Stimulated activated naive CD4-positive, alpha-beta T cell treated with Interleukin-2 at 50 U/mL for 16 hours (primary cell): ENCODE measurements at regions not wholly inside any gene's neighbourhood (a gene's known extent, or its start where the extent isn't known, plus 50 kb on each side); places are given as distances from the start of the nearest gene placed in this dataset.
"Not testable (repeated sequence)": the region's sequence is repeated elsewhere in the genome, so short reads cannot be mapped to it uniquely, and the experiment has no call there.

Source experiments
- DNase-seq: peaks from one replicate; lab custom pipeline; 2025; lab: John Stamatoyannopoulos, UW

DNA sequence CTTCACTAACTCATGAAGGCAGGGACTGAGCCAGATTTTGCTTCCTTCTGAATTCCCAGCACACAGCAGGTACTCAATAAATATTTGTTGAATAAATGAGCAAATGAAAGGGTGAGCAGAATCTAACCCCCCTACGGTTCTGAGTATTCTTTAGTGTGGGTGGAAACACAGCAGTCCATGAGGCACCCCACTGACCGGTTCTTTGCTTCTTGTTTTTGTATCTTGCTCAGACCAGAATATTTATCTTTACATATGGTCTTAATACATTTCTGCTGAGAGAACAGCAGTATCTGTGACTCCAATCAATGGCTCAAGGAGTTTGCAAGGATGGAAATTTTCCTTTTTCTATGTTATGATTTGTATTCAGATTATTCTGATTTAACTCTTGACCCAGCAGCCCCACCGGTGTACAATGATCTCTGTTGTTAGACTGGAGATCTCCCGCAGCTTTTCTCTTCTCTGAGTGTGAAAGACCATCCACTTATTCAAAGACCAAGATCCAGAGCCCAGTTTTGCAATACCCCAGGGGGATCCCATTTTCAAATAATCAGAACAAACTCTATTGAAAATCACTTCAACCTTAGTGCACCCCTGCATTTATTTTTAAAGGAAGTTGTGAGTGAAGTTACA is 506.5 kb upstream of the TNP1 start:
- DNase-seq = no peak

DNA sequence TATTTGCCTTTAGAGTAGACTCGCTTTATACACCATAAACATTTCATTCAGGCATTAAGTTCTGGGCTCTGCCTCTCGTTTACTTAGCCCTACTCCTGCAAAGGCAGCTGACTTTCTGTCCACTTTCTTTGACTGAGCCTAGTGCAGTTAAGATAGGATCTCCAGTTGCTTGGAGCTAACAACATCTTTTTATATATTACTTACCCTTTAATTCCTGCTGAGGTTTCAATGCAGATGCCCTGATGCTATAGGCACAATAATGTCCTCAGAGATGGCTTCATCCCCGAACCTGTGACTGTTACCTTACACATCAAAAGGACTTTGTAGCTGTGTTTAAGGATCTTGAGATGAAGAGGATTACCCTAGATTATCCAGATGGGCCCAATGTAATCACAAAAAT is 505.8 kb upstream of the TNP1 start:
- no peak for DNase-seq

DNA sequence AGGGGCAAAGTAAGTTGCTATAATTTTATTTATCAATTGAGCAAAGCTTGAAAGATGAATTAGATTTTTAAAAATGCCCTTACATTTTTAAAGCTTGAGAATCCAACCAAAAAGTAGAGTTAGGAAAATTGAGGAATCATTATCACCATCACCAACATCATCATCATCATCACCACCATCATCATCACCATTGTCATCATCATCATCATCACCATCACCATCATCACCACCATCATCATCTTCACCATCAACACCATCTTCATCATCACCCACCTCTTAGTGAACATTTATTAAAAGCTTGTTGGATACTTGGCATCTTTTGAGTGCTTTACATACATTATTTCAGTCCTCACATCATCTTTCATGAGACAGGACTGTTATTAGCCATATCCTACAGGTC is 504.4 kb upstream of the TNP1 start:
- DNase-seq = no peak

DNA sequence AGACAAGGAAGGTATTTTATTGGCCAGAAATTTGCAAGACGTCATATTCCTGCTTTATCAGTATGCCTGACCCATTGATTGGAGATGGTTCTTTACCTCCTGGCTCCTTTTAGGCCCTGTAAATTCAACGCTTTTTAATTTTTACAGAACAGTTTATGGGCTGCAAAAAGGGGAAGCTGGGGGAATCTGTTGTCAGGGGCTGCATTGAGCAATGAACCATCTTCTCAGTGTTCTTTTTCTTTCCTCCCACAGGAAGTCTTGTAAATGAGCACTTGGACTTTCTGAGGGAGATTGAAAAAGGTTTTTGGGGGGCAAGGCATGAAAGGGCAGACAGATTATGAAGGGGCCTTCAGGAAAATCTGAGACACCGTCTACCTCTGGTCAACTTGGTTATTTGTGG is 503.6 kb upstream of the TNP1 start:
- no peak for DNase-seq

DNA sequence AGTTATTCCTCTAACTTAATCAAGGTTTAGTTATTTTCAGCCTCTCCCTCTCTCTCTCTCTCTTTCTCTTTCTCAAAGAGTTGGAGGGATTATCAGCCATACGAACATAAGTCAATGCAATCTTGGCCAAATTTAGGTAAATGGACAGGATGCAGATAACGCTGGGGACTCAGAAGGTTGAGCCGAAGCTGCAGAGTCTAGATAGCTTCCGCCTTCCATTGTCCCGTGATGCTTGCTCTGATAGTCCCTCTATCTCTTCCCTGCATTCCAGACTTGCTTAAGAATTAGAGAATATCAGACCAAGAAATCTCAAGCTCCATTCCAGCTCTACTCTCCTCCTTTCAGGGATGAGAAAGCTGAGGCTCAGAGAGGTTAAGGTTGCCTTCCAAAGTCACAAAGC is 502.8 kb upstream of the TNP1 start:
- no peak for DNase-seq

DNA sequence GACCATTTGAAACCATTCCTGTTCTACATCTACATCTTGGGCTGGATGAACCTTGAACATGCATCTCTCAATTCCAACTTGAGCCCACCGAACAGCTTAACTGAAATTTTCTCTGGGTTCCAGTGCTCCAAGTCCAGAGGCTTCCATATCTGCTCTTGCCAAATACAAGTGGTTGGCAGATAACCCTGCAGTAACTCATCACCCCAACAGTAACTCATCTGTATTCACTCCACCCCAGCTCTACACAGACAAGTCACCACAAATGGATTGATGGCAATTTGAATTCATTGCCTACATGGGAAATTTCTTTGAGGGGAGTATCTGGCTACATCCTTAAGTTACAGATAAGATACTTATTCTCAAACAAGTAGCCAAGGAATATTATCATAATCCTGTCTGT is 502.4 kb upstream of the TNP1 start:
- no peak for DNase-seq

DNA sequence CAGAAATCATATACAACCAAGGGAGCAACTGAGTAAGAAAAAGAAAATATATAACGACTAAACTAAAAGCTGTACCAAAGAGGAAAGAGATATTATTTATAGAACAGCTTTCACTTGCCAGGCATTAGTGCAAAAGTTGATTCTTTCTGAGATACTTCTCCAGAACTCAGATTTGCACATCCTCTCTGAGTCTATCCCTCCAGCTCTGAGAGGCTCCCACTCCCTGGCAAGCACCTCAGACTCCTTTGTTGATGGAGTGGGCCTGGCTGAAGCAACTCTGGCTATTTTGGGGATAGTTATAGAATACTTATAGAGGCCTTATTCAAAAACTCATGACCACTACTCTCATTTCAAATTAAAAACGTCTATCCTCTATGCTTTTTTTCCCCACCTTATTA is 501.6 kb upstream of the TNP1 start:
- no peak for DNase-seq

DNA sequence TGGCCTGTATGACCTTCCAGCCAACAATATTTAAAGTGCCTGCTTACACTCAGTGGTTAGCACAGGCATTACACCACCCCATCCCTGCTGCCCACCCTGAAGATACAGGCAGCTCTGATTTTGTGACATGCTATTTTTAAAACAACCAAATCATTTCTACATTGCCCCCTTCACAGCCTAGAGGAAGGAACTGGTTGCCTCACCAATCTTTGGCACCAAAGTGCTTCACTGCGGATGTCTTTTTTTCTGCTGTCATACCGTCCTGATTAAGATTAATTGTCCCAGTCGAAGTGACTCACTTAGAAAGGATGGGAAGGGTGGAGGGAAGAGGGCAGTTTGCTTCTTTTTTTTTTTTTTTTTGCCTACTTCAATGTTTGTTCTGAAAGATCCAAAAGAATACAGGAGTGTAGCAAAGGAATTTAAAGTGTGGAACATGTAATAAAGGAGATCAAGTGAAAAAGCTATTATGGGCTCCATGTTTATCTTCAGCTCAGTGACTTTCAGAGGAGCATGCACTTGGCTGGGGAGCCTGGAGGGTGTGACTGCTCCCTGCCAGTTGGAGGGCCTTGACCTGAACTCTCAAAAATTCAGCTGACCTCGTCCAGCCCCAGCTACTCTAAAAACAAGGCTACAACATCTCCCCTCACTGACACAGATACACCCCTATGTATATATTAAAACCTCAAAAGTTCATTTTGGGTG is 501.1 kb upstream of the TNP1 start:
- no peak for DNase-seq

DNA sequence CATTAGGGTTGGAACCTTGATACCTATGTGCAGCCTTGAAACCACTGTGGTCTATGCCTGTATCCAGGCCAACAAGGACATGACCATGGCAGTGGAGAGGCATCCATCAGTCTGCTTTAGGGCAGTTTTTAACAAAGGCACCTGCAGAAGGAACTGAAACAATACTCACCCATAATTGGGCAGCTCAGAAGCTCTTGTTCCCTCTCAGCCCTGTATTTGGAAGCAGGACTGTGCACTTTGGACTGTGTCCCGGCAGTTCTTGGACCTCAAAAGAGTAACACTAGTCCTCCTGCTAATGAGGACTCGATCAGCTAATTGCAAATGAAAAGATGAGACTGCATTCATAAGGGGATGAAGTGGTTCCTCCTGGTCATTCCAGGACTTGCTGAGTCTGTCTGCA is 500.2 kb upstream of the TNP1 start:
- no peak for DNase-seq

DNA sequence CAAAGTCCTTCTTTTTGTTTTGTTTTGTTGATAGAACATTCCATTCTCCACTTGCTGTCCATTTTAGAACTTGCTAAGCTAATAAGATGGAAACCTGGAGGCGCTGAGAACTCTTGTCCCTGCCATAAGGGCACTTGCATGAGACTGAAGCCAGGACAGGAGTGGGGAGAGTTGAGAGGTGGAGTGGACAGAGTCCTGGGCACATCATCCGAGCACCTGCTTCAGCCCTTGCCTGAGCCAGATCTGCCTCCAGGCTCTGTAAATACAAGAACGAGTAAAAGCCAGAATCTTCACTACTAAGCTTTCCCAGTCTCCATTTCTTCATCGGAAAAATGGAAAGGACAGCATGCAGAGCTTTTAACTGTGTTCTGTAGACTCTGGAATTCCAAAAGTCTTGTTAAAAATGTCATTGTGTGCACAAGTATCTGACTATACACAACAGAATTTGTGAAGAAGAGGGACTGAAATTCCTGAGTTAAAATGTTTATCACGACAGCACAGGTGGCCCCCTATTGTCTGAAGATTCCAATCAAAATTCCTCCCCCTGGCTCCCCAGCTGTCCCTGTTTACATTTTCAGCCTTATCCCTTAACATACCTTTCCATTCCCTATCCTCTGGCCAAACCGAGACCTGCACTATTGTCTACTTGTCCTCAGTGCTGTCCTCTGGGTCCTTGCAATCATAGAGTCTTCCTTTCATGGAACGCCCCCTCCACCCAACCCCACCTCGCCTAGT is 498.2 kb upstream of the TNP1 start:
- no peak for DNase-seq

DNA sequence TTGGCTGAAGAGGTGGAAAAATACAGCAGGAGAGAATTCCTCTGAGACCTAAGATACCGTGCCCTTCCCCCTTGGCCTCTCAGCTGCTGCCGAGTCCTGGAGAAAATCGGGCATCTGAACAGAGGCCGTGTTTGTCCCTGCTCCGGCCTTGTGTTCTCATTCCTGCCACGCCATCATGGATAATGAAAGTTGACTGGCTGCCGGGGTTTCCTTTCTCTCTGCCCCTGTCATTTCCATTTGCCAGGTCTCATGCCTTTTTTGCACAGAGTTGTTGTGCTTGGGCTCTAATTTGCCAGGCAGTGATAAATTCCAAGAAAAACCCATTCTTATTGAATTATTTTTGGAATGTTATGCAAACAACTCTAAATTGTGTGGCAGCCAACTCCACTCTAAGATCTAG is 496.9 kb upstream of the TNP1 start:
- DNase-seq = no peak

DNA sequence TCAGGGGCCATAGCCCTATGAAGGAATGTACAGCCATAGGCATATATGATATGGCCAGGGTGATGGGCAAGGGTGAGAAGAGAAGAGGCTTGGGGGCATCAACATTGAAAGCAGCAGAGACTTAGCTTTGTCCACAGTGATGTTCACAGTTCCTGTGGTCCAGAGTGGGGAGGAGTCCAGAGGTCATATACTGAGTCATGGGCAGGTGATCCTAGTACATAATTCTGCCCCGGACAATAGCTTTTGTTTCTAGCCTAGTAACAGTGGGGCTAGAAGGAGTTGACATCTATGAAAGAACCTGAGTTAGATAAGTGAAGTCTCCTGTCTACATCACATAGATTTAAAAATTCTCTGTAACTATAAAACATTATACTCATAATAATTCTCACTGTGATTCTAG is 496.3 kb upstream of the TNP1 start:
- DNase-seq = no peak

DNA sequence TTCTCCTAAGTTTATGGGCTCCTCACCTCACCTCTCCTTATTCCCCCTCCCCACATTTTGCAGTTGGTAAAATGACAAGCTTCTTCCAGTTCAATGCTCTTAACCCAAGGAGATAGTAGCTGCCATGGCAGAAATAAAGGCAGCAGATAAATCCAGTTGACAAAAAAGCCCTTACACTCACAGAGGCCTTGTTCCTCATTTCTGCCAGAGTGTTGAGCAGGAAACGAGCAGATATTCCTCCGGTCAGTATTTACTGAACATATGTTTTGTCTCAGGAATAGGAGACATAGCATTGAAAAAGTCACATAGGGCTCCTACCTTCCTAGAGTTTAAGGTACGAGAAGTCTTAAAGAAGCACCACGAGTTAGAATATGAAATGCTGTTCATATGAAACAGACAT is 493.7 kb upstream of the TNP1 start:
- no peak for DNase-seq

DNA sequence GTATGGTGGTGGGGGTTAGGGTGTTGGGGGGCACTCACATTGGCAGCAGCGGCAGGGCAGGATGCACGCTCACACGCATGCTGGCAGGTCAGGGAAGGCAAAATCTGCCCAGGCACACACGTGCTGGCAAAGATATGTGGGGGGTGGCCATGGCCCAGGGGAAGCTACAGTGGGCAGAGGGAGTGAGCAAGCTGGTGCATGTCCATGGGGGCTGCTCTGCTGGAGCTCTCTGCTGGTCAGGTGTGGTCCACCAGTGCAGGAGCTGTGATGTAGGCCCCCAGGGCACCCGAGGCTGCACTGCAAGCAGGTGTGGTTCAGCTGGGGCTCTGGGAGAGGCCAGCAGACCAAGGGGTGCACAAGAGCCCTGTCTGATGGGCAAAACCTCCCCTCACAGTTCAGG is 491.5 kb upstream of the TNP1 start:
- no peak for DNase-seq

DNA sequence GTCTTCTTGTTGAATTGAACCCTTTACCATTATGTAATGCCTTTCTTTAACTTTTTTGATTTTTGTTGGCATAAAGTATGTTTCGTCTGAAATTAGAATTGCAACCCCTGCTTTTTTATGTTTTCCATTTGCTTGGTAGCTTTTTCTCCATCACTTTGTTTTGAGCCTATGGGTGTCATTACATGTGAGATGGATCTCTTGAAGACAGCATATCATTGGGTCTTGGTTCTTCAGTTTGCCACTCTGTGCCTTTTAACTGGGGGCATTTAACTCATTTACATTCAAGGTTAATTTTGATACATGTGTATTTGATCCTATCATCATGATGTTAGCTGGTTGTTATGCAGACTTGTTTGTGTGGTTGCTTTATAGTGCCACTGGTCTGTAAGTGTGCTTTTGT is 489.4 kb upstream of the TNP1 start:
- DNase-seq = no peak

DNA sequence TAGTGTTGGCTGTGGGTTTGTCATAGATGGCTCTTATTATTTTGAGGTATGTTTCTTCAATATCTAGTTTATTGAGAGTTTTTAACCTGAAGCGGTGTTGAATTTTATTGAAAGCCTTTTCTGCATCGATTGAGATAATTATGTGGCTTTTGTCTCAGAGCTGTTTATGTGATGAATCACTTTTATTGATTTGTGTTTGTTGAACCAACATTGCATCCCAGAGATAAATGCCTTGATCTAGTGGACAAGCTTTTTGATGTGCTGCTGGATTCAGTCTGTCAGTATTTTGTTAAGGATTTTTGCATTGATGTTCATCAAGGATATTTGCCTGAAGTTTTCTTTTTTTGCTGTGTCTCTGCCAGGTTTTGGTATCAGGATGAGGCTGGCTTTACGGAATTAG is 487.8 kb upstream of the TNP1 start:
- not testable (repeated sequence) for DNase-seq

DNA sequence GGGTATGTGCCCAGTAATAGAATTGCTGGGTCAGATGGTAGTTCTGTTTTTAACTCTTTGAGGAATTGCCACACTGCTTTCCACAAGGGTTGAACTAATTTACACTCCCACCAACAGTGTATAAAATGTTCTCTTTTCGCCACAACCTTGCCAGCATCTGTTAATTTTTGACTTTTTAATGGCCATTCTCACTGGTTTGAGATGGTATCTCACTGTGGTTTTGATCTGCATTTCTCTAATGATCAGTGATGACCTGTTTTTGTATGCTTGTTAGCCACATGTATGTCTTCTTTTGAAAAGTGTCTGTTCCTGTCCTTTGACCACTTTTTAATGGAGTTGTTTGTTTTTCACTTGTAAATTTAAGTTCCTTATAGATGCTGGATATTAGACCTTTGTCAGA is 486.2 kb upstream of the TNP1 start:
- not testable (repeated sequence) for DNase-seq

DNA sequence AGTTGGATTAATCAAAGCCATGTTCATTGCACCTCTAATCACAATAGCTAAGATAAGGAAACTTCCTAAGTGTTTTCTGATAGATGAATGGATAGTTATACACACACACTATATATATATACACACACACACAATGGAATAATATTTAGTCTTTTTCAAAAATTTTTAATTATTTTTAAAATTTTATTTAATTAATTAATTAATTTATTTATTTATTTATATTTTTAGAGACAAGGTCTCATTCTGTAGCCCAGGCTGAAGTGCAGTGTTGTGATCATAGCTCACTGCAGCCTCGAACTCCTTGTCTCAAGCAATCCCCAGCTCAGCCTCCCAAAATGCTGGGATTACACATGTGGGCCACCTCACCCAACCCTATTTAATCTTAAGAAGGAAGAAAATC is 481.0 kb upstream of the TNP1 start:
- no peak for DNase-seq

DNA sequence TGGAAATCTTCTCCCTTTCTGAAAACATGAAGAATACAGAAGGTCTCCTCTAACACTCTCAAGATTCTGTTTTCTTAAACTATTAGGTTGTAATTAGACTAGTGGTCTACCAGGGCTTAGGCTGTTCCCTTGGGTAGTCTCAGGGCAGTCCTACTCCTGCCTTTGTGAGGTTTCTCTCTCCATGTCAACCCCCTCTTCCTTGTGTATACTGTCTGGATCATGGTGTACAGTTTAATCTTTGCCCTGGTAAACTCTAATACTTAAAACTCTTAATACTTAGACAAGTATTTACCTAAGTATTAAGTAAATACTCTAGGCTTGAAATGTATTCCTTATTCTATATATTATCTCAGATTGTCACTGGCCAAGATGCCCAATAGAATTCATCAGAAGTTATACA is 480.3 kb upstream of the TNP1 start:
- DNase-seq = no peak

DNA sequence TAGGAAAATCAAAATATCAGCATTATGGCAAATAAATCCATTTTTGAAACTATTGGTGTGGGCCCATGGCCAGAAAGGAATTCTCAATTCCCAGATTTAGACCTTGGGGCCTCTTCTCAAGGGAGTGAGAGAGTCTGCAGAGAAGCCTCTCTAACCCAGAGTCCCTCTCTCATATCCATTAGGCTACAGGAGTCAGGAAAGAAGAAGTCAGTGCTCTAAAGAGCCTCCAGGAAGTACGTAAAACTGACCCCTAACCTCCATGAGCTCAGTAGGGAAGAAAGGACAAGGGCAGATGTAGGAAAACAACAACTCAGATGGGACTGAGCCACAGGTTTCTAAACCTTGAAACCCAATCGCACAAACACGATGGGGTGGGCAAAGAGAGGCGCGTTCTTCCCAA is 479.9 kb upstream of the TNP1 start:
- no peak for DNase-seq

DNA sequence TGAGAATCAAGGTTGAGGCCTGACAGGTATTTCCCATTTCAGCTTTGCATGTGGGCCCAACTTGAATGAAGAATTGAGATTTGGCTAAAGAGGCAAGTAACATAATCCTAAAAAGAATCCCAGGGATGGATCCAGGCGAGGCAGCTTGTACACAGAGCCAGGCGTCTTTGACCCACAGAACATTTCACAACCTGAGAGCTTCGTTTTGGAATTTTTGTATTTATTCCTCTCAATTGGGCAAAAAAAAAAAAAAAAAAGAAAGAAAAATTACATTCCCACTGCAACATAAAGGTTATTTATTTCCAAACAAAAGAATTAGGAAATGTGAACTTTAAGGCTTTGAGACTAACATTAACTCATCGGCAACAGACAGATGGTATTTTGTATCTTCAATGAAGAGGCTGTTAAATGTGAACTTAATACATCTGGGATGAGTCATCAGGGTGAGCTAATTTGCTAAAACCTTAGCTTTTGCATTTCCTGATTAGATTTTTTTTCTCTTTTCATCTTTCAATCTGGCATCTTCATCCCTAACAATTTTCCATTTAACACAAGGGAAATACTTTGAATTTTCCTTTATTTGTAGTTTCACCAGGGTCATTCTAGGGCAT is 478.5 kb upstream of the TNP1 start:
- DNase-seq = no peak

DNA sequence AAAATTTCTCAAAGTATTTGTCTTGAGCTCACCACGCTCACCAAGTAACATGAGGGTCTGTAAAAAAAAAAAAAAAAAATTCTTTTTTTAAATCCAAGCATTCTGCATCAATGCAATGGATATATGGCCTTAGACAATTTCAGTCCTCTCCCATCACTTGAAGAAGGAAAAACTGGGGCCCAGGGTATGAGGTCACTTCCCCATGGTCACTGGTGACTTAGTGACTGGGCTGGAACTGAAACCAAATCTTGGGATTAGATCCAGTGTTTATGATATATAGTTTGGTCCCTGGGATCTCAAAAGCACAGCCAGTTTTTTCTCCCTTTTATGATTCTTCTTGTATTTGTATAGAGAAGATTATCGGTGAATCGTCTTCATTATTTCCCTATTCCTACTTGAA is 477.9 kb upstream of the TNP1 start:
- no peak for DNase-seq

DNA sequence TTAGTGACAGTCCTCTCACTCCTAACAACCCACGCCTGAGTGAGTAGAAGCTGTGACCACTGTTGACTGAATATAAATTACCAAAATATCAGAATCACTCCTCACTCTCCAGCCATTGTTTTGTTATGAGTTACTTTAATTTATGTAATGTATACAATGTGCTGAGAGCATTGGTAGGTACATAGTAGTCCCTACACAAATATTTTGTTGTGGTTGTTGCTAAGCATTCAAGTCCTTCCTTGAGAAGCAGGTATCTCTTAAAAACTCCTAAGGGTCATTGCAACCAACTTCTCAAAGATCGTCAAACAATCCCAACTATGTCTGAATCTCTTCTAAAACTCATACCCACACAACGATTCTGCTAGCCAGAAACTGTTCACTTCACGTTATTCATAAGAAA is 476.8 kb upstream of the TNP1 start:
- DNase-seq = no peak
